ENCODE measurements at regions not wholly inside any gene's neighbourhood (a gene's known extent, or its start where the extent isn't known, plus 50 kb on each side); places are given as distances from the start of the nearest gene placed in this dataset.

DNA sequence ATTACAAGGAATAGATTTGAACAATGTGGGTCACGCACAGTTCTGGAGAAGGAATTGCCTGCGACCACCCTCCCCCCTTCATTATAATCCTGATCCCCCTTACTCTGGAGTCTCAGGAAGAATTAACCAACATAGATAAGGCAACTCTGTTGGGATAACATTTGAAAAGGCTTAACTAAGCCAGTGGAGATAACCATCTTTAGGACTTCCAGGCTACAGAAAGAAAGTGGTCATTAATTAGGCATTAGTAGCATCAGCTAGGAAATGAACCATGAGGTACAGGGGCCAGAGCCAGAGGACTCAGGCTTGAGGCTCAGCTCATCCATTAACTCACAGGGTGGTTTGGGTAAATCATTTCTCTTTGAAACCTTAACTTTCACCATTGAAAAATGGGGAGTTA, 720.0 kb upstream of the API5 start:
- TF ChIP-seq, protein P1, sequence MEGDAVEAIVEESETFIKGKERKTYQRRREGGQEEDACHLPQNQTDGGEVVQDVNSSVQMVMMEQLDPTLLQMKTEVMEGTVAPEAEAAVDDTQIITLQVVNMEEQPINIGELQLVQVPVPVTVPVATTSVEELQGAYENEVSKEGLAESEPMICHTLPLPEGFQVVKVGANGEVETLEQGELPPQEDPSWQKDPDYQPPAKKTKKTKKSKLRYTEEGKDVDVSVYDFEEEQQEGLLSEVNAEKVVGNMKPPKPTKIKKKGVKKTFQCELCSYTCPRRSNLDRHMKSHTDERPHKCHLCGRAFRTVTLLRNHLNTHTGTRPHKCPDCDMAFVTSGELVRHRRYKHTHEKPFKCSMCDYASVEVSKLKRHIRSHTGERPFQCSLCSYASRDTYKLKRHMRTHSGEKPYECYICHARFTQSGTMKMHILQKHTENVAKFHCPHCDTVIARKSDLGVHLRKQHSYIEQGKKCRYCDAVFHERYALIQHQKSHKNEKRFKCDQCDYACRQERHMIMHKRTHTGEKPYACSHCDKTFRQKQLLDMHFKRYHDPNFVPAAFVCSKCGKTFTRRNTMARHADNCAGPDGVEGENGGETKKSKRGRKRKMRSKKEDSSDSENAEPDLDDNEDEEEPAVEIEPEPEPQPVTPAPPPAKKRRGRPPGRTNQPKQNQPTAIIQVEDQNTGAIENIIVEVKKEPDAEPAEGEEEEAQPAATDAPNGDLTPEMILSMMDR (IDR thresholded peaks at IDR 0.05) = no peak
- TF ChIP-seq EP300 (IDR thresholded peaks at IDR 0.05) (no peak), POLR2A (IDR thresholded peaks at IDR 0.05) (no peak)

Measured in stomach (tissue), 4 donors.